Endothelial cell of umbilical vein (primary cell): ENCODE measurements at regions not wholly inside any gene's neighbourhood (a gene's known extent, or its start where the extent isn't known, plus 50 kb on each side); places are given as distances from the start of the nearest gene placed in this dataset.

Source experiments
- BruUV-seq: library from RNA; stranded (reverse); fragments of 400-500 nt; replicated peaks from 2 replicates; lab custom pipeline; 2021; lab: Mats Ljungman, UMichigan
- CTCF ChIA-PET: fragments of 300-600, 350-600 bp; sonication (Branson Sonifier 250); formaldehyde crosslinking; loops from one replicate; lab custom pipeline; 2021; ENCODE audit warnings: antibody characterized with exemption, inconsistent platforms; lab: Charles Lee
- POLR2A ChIA-PET: fragments of 300-600, 350-600 bp; sonication (Branson Sonifier 250); formaldehyde crosslinking; loops from one replicate; lab custom pipeline; 2021; ENCODE audit warnings: antibody characterized with exemption, inconsistent platforms; lab: Charles Lee
- DNase-seq: peaks from one replicate; pipeline ENCODE4 v3.0.0-alpha.2; 2011; ENCODE audit warnings: low read depth, low spot score
- FAIRE-seq: peaks from 2 replicates; lab custom pipeline; 2011; peaks lifted over from hg19 to GRCh38; lab: Jason Lieb, UNC
- H2AFZ ChIP-seq: 2 replicates; pipeline ENCODE4 v1.6.0; 2012; ENCODE audit warnings: low read depth, low read length, control low read depth, inconsistent platforms
- H3K27ac ChIP-seq: 2 replicates; pipeline ENCODE4 v1.5.1; 2011; ENCODE audit warnings: low read depth, mild to moderate bottlenecking, control low read depth, low read length, moderate library complexity; ENCODE audit not compliant: insufficient read depth
- H3K27me3 ChIP-seq, 2 experiments: 2 replicates each; pipeline versions ENCODE4 v1.6.0 to v1.6.1; 2011; ENCODE audit warnings: low read length in 2 of 2, mixed read lengths in 1 of 2; ENCODE audit not compliant: control insufficient read depth in 2 of 2, insufficient read depth in 2 of 2
- H3K36me3 ChIP-seq, 2 experiments: 2 replicates in 1 of 2; 3 replicates in 1 of 2; pipeline ENCODE4 v1.5.1; 2011; ENCODE audit warnings: low read length in 2 of 2, mild to moderate bottlenecking in 1 of 2, moderate library complexity in 1 of 2; ENCODE audit not compliant: control insufficient read depth in 2 of 2, insufficient read depth in 2 of 2; ENCODE audit errors: extremely low read depth in 1 of 2
- H3K4me1 ChIP-seq: 3 replicates; pipeline ENCODE4 v1.5.1; 2011; ENCODE audit warnings: mild to moderate bottlenecking, low read length; ENCODE audit not compliant: control insufficient read depth, insufficient read depth; ENCODE audit errors: extremely low read depth
- H3K4me2 ChIP-seq: 2 replicates; pipeline ENCODE4 v1.6.1; 2011; ENCODE audit warnings: low read length, control low read depth, mixed read lengths; ENCODE audit not compliant: insufficient read depth
- H3K4me3 ChIP-seq, 3 experiments: fragments of 200-600 bp in 1 of 3; sonication (generic), shearing (Covaris generic) in 1 of 3; replicated peaks in 1 of 3; 2 replicates each; pipeline ENCODE4 v1.5.1; 2011 to 2016; ENCODE audit warnings: control low read depth in 3 of 3, low read length in 3 of 3, mild to moderate bottlenecking in 2 of 3, inconsistent platforms in 1 of 3, low read depth in 1 of 3, moderate library complexity in 1 of 3; ENCODE audit not compliant: insufficient read depth in 1 of 3
- H3K79me2 ChIP-seq: 2 replicates; pipeline ENCODE4 v1.6.0; 2012; ENCODE audit warnings: low read length, inconsistent platforms; ENCODE audit not compliant: control insufficient read depth, insufficient read depth
- H3K9ac ChIP-seq: replicated peaks from 2 replicates; pipeline ENCODE3; 2011; ENCODE audit warnings: low read length, control low read depth; ENCODE audit not compliant: insufficient read depth; ENCODE audit errors: extremely low read depth
- H3K9me1 ChIP-seq: replicated peaks from 3 replicates; pipeline ENCODE4 v1.6.0; 2011; ENCODE audit warnings: mild to moderate bottlenecking, low read length; ENCODE audit not compliant: control insufficient read depth, insufficient read depth; ENCODE audit errors: extremely low read depth
- H3K9me3 ChIP-seq: replicated peaks from 2 replicates; pipeline ENCODE4 v1.5.1; 2012; ENCODE audit warnings: low read length, inconsistent platforms; ENCODE audit not compliant: control insufficient read depth, insufficient read depth
- H4K20me1 ChIP-seq: replicated peaks from 2 replicates; pipeline ENCODE3; 2011; ENCODE audit warnings: mild to moderate bottlenecking, low read length; ENCODE audit not compliant: control insufficient read depth, insufficient read depth; ENCODE audit errors: extremely low read depth
- EZH2 ChIP-seq: IDR thresholded peaks from 2 replicates; pipeline ENCODE4 v1.6.1; 2012; ENCODE audit warnings: borderline replicate concordance, low read depth, mild to moderate bottlenecking, moderate library complexity, low read length, inconsistent platforms; ENCODE audit not compliant: severe bottlenecking
- FOS ChIP-seq: IDR thresholded peaks from 2 replicates; pipeline ENCODE4 v1.6.1; 2011; ENCODE audit warnings: mild to moderate bottlenecking, low read length, moderate library complexity, borderline replicate concordance; ENCODE audit not compliant: insufficient read depth
- GATA2 ChIP-seq: IDR thresholded peaks from 2 replicates; pipeline ENCODE4 v1.7.0; 2011; ENCODE audit warnings: low read depth, mild to moderate bottlenecking, moderate library complexity, mixed read lengths, low read length; ENCODE audit not compliant: insufficient read length, insufficient read depth
- JUN ChIP-seq: IDR thresholded peaks from 2 replicates; pipeline ENCODE4 v1.6.1; 2011; ENCODE audit warnings: borderline replicate concordance, low read depth; ENCODE audit not compliant: insufficient read length, insufficient read depth
- MYC ChIP-seq: IDR thresholded peaks from one replicate; pipeline ENCODE4 v1.6.1; 2011; ENCODE audit warnings: mild to moderate bottlenecking, low read depth, low read length
- POLR2A ChIP-seq: IDR thresholded peaks from 2 replicates; pipeline ENCODE4 v1.6.1; 2012; ENCODE audit warnings: low read depth, mild to moderate bottlenecking, control low read depth, low read length
- POLR2AphosphoS5 ChIP-seq: IDR thresholded peaks from 2 replicates; pipeline ENCODE4 v1.6.1; 2012; ENCODE audit warnings: low read depth, mild to moderate bottlenecking, control low read depth, low read length, moderate library complexity; ENCODE audit not compliant: insufficient read depth
- dilution Hi-C: fragments of 300-500 bp; cut with MboI; formaldehyde crosslinking; loops from one replicate; pipeline ENCODE4 v1.15.0; 2019; ENCODE audit warnings: low sequenced_read_pairs; ENCODE audit not compliant: extremely low pct_ligation_motif_present
- intact Hi-C: fragments of 100-400 bp; cut with micrococcal nuclease; formaldehyde crosslinking; loops from one replicate; pipeline ENCODE4 v1.10.0; 2022
- TF ChIP-seq, protein P1 (sequence below): IDR thresholded peaks from 2 replicates; pipeline ENCODE4 v1.6.1; 2011; ENCODE audit not compliant: insufficient read depth, insufficient read length
- TF ChIP-seq, protein P2 (sequence below), 2 donors: IDR thresholded peaks; 1 replicate in 1 of 2; 2 replicates in 1 of 2; pipeline ENCODE4 v1.5.1; 2011; ENCODE audit warnings: low read length in 2 of 2, mild to moderate bottlenecking in 2 of 2, moderate library complexity in 2 of 2, control low read depth in 1 of 2, inconsistent platforms in 1 of 2, low read depth in 1 of 2; ENCODE audit not compliant: insufficient read depth in 1 of 2; ENCODE audit errors: extremely low read depth in 1 of 2

DNA sequence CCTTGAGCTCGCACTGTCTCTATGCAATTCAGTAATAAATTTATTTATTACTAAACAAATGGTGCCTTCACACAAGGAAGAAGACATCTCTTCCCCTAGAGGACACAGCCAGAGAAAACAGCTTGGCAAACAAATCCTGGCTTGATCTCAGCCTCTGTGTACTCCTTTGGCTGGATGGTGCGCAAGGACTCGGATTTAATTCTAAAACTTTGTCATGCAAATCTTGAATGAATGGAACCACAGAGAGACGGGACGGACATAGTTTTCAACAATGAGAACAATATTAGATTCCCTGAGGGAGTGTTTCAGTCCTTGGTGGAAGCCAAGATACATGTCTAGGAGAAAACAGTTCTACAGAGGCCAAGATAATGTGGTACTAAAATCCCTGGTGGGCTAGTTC, 349.5 kb downstream of the NPIPA8 start:
- Histone ChIP-seq H3K4me1 (no peaks in the 10 kb centered on the region), H3K79me2 (no peaks in the 10 kb centered on the region), H3K4me2 (no peak overlapping the region), H3K27ac (no peak overlapping the region), H4K20me1 (no peaks in the 10 kb centered on the region), H3K9me3 (peaks cover 7% of the 10 kb centered on the region), H3K9me1 (no peaks in the 10 kb centered on the region), H3K4me3 (no peak overlapping the region), H3K27me3 (no peaks in the 10 kb centered on the region), H3K9ac (no peak overlapping the region), H2AFZ (no peak overlapping the region), H3K36me3 (no peaks in the 10 kb centered on the region)
- ChIA-PET POLR2A (no interaction called here), CTCF (no interaction called here)
- intact Hi-C loops = no loop called here
- DNase-seq = no peak
- no peak for TF ChIP-seq JUN
- TF ChIP-seq, protein P1, sequence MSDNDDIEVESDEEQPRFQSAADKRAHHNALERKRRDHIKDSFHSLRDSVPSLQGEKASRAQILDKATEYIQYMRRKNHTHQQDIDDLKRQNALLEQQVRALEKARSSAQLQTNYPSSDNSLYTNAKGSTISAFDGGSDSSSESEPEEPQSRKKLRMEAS = no peak
- TF ChIP-seq MYC = no peak
- TF ChIP-seq POLR2A = no peak
- no peak for TF ChIP-seq FOS
- TF ChIP-seq GATA2 = no peak
- TF ChIP-seq EZH2 = no peak
- TF ChIP-seq, protein P2, sequence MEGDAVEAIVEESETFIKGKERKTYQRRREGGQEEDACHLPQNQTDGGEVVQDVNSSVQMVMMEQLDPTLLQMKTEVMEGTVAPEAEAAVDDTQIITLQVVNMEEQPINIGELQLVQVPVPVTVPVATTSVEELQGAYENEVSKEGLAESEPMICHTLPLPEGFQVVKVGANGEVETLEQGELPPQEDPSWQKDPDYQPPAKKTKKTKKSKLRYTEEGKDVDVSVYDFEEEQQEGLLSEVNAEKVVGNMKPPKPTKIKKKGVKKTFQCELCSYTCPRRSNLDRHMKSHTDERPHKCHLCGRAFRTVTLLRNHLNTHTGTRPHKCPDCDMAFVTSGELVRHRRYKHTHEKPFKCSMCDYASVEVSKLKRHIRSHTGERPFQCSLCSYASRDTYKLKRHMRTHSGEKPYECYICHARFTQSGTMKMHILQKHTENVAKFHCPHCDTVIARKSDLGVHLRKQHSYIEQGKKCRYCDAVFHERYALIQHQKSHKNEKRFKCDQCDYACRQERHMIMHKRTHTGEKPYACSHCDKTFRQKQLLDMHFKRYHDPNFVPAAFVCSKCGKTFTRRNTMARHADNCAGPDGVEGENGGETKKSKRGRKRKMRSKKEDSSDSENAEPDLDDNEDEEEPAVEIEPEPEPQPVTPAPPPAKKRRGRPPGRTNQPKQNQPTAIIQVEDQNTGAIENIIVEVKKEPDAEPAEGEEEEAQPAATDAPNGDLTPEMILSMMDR (IDR thresholded peaks at IDR 0.05; ENCODE audit: extremely low read depth in 1 of 2, insufficient read depth in 1 of 2, low read depth in 1 of 2, low read length in 2 of 2) = no peak
- TF ChIP-seq POLR2AphosphoS5 = no peak
- FAIRE-seq = no peak
- no TSS peak for BruUV-seq
- dilution Hi-C loops = no loop called here
